BLaER1 treated with 17β-estradiol and CSF1 and Interleukin-3, amounts not matched to agents 10 nM and 100 nM (cell line): ENCODE measurements at regions not wholly inside any gene's neighbourhood (a gene's known extent, or its start where the extent isn't known, plus 50 kb on each side); places are given as distances from the start of the nearest gene placed in this dataset.

Experiments used
- H3K27ac ChIP-seq, 11 experiments: shearing (Covaris generic); formaldehyde crosslinking; 2 replicates each; pipeline ENCODE4 v1.8.1; 2022
- H3K27me3 ChIP-seq, 11 experiments: shearing (Covaris generic); formaldehyde crosslinking; 2 replicates each; pipeline ENCODE4 v1.8.1; 2022
- H3K36me3 ChIP-seq, 11 experiments: shearing (Covaris generic); formaldehyde crosslinking; 2 replicates each; pipeline ENCODE4 v1.8.1; 2022
- H3K4me1 ChIP-seq, 10 experiments: shearing (Covaris generic); formaldehyde crosslinking; 2 replicates each; pipeline ENCODE4 v1.8.1; 2022
- H3K4me2 ChIP-seq, 11 experiments: shearing (Covaris generic); formaldehyde crosslinking; 2 replicates each; pipeline ENCODE4 v1.8.1; 2022
- H3K4me3 ChIP-seq, 10 experiments: shearing (Covaris generic); formaldehyde crosslinking; 2 replicates each; pipeline ENCODE4 v1.8.1; 2022
- H3K9ac ChIP-seq, 11 experiments: shearing (Covaris generic); formaldehyde crosslinking; 2 replicates each; pipeline ENCODE4 v1.8.1; 2022
- H3K9me3 ChIP-seq, 11 experiments: shearing (Covaris generic); formaldehyde crosslinking; replicated peaks in 1 of 11; 2 replicates each; pipeline ENCODE4 v1.8.1; 2022
- H4K20me1 ChIP-seq, 11 experiments: shearing (Covaris generic); formaldehyde crosslinking; 2 replicates each; pipeline ENCODE4 v1.8.1; 2022
- Cebpa-rat ChIP-seq, 11 experiments: shearing (Covaris generic); IDR thresholded peaks; 2 replicates each; pipeline ENCODE4 v1.8.1; 2022

- 0 out of 22 replicates have a peak, but pooled peaks cover 0 to 5% (median 0%) of the 10 kb centered on the region in 11 experiments for H3K9me3 ChIP-seq
- H3K4me2 ChIP-seq = no peak overlapping the region
- no peaks in the 10 kb centered on the region for H4K20me1 ChIP-seq
- peaks cover 0 to 14% (median 3%) of the 10 kb centered on the region in 10 experiments; a peak in 7 of 20 replicates for H3K4me1 ChIP-seq
- H3K36me3 ChIP-seq = no peaks in the 10 kb centered on the region
- no peaks in the 10 kb centered on the region for H3K27me3 ChIP-seq
- H3K9ac ChIP-seq = no peak overlapping the region
- no peak for TF ChIP-seq Cebpa-rat (IDR thresholded peaks at IDR 0.05)
- H3K4me3 ChIP-seq = no peak overlapping the region
- no peak overlapping the region for H3K27ac ChIP-seq
Measured at GRCh38 chr4:4666693-4667621, 125.1 kb upstream of the STX18 start.

GRCh38 chr4:4666187-4666586 lies 124.3 kb upstream of the STX18 start:
- Histone ChIP-seq H3K4me1 (peaks cover 0 to 21% (median 3%) of the 10 kb centered on the region in 10 experiments; a peak in 7 of 20 replicates), H3K9me3 (0 out of 22 replicates have a peak, but pooled peaks cover 0 to 5% (median 0%) of the 10 kb centered on the region in 11 experiments), H3K27me3 (no peaks in the 10 kb centered on the region), H3K4me2 (no peak overlapping the region), H4K20me1 (no peaks in the 10 kb centered on the region), H3K9ac (no peak overlapping the region), H3K4me3 (no peak overlapping the region), H3K27ac (no peak overlapping the region), H3K36me3 (no peaks in the 10 kb centered on the region)
- TF ChIP-seq Cebpa-rat (IDR thresholded peaks at IDR 0.05) = no peak

- Histone ChIP-seq H3K4me2 (no peak overlapping the region), H3K9ac (no peak overlapping the region), H3K27me3 (no peaks in the 10 kb centered on the region), H3K9me3 (0 out of 22 replicates have a peak, but pooled peaks cover 0 to 5% (median 0%) of the 10 kb centered on the region in 11 experiments), H3K4me1 (peaks cover 0 to 41% (median 11%) of the 10 kb centered on the region in 10 experiments; a peak in 10 of 20 replicates), H3K4me3 (no peak overlapping the region), H4K20me1 (no peaks in the 10 kb centered on the region), H3K36me3 (no peaks in the 10 kb centered on the region), H3K27ac (no peak overlapping the region)
- no peak for TF ChIP-seq Cebpa-rat (IDR thresholded peaks at IDR 0.05)
Measured at GRCh38 chr4:4664234-4664633, 122.4 kb upstream of the STX18 start.

- H3K4me1 ChIP-seq = peaks cover 0 to 45% (median 11%) of the 10 kb centered on the region in 10 experiments; a peak in 10 of 20 replicates
- H3K4me2 ChIP-seq = peak overlapping the region in 1 of 11 experiments; percentile 57; a peak in 2 of 22 replicates
- peaks cover 0 to 7% (median 0%) of the 10 kb centered on the region in 11 experiments; a peak in 7 of 22 replicates for H3K9me3 ChIP-seq
- H3K36me3 ChIP-seq = no peaks in the 10 kb centered on the region
- H3K4me3 ChIP-seq = no peak overlapping the region
- TF ChIP-seq Cebpa-rat (IDR thresholded peaks at IDR 0.05) = no peak
- H3K27ac ChIP-seq = no peak overlapping the region
- no peaks in the 10 kb centered on the region for H4K20me1 ChIP-seq
- no peak overlapping the region for H3K9ac ChIP-seq
- no peaks in the 10 kb centered on the region for H3K27me3 ChIP-seq
Measured at GRCh38 chr4:4663028-4663427, 121.2 kb upstream of the STX18 start.

GRCh38 chr4:4662230-4662629 lies 120.4 kb upstream of the STX18 start:
- Histone ChIP-seq H3K9ac (no peak overlapping the region), H4K20me1 (no peaks in the 10 kb centered on the region), H3K27me3 (no peaks in the 10 kb centered on the region), H3K4me3 (no peak overlapping the region), H3K36me3 (no peaks in the 10 kb centered on the region), H3K27ac (no peak overlapping the region), H3K9me3 (peaks cover 0 to 10% (median 0%) of the 10 kb centered on the region in 11 experiments; a peak in 7 of 22 replicates), H3K4me2 (peak overlapping the region in 3 of 11 experiments; percentile 46 to 57 (median 50); a peak in 8 of 22 replicates), H3K4me1 (peaks cover 0 to 45% (median 11%) of the 10 kb centered on the region in 10 experiments; a peak in 10 of 20 replicates)
- TF ChIP-seq Cebpa-rat (IDR thresholded peaks at IDR 0.05) = no peak

- Histone ChIP-seq H3K4me3 (no peak overlapping the region), H3K36me3 (no peaks in the 10 kb centered on the region), H3K9me3 (peaks cover 0 to 10% (median 0%) of the 10 kb centered on the region in 11 experiments; a peak in 7 of 22 replicates), H4K20me1 (no peaks in the 10 kb centered on the region), H3K27ac (peak overlapping the region in 2 of 11 experiments; percentile 21 to 42; a peak in 3 of 22 replicates), H3K27me3 (no peaks in the 10 kb centered on the region), H3K4me2 (peak overlapping the region in 5 of 11 experiments; percentile 26 to 58 (median 46); a peak in 9 of 22 replicates), H3K4me1 (peaks cover 0 to 45% (median 11%) of the 10 kb centered on the region in 10 experiments; a peak in 10 of 20 replicates), H3K9ac (no peak overlapping the region)
- TF ChIP-seq Cebpa-rat (IDR thresholded peaks at IDR 0.05) = no peak
Measured at GRCh38 chr4:4659871-4660651, 118.2 kb upstream of the STX18 start.

- H3K36me3 ChIP-seq = no peaks in the 10 kb centered on the region
- H3K27ac ChIP-seq = no peak overlapping the region
- TF ChIP-seq Cebpa-rat (IDR thresholded peaks at IDR 0.05) = no peak
- peaks cover 0 to 43% (median 11%) of the 10 kb centered on the region in 10 experiments; a peak in 10 of 20 replicates for H3K4me1 ChIP-seq
- H3K4me3 ChIP-seq = no peak overlapping the region
- H3K27me3 ChIP-seq = no peaks in the 10 kb centered on the region
- H3K4me2 ChIP-seq = no peak overlapping the region
- H4K20me1 ChIP-seq = no peaks in the 10 kb centered on the region
- peaks cover 0 to 10% (median 0%) of the 10 kb centered on the region in 11 experiments; a peak in 7 of 22 replicates for H3K9me3 ChIP-seq
- H3K9ac ChIP-seq = no peak overlapping the region
Measured at GRCh38 chr4:4658052-4658451, 116.2 kb upstream of the STX18 start.

- Histone ChIP-seq H4K20me1 (no peaks in the 10 kb centered on the region), H3K9me3 (peaks cover 0 to 7% (median 0%) of the 10 kb centered on the region in 11 experiments; a peak in 7 of 22 replicates), H3K4me1 (peaks cover 0 to 32% (median 8%) of the 10 kb centered on the region in 10 experiments; a peak in 10 of 20 replicates), H3K4me2 (no peak overlapping the region), H3K27ac (no peak overlapping the region), H3K4me3 (no peak overlapping the region), H3K27me3 (no peaks in the 10 kb centered on the region), H3K36me3 (no peaks in the 10 kb centered on the region), H3K9ac (no peak overlapping the region)
- TF ChIP-seq Cebpa-rat (IDR thresholded peaks at IDR 0.05) = no peak
Measured at GRCh38 chr4:4656977-4657376, 115.1 kb upstream of the STX18 start.
